HT-29 (cell line): ENCODE measurements at regions not wholly inside any gene's neighbourhood (a gene's known extent, or its start where the extent isn't known, plus 50 kb on each side); places are given as distances from the start of the nearest gene placed in this dataset.
A peak's percentile ranks its signal among the peaks of the same experiment; 100 is the strongest.

Experiments
- DNase-seq: peaks from one replicate; pipeline ENCODE4 v3.0.0-alpha.2; 2015; ENCODE audit warnings: low spot score

- DNase-seq = no peak
Measured at GRCh38 chr1:87615491-87615890, 286.8 kb downstream of the LMO4 start.

GRCh38 chr1:87615901-87616300, 287.2 kb downstream of the LMO4 start:
- no peak for DNase-seq

- no peak for DNase-seq
Measured at GRCh38 chr1:87620807-87621206, 292.1 kb downstream of the LMO4 start.

- no peak for DNase-seq
Measured at GRCh38 chr1:87629673-87630072, 301.0 kb downstream of the LMO4 start.

- DNase-seq = no peak
Measured at GRCh38 chr1:87632232-87632631, 303.6 kb downstream of the LMO4 start.

- no peak for DNase-seq
Measured at GRCh38 chr1:87636198-87636892, 307.7 kb downstream of the LMO4 start.

- DNase-seq = no peak
Measured at GRCh38 chr1:87638636-87639035, 310.0 kb downstream of the LMO4 start.

- DNase-seq = no peak
Measured at GRCh38 chr1:87641996-87642395, 313.3 kb downstream of the LMO4 start.

GRCh38 chr1:87642581-87643221, 314.0 kb downstream of the LMO4 start:
- peak; percentile 12 for DNase-seq

- no peak for DNase-seq
Measured at GRCh38 chr1:87644033-87644578, 315.4 kb downstream of the LMO4 start.

- peak; percentile 24 for DNase-seq
Measured at GRCh38 chr1:87644579-87645190, 316.0 kb downstream of the LMO4 start.

GRCh38 chr1:87647430-87648177, 318.9 kb downstream of the LMO4 start:
- DNase-seq = no peak

- no peak for DNase-seq
Measured at GRCh38 chr1:87648323-87649119, 319.8 kb downstream of the LMO4 start.

GRCh38 chr1:87650306-87650705, 321.6 kb downstream of the LMO4 start:
- DNase-seq = no peak

GRCh38 chr1:87652176-87652575, 323.5 kb downstream of the LMO4 start:
- DNase-seq = no peak

GRCh38 chr1:87665151-87665550, 336.5 kb downstream of the LMO4 start:
- no peak for DNase-seq

- no peak for DNase-seq
Measured at GRCh38 chr1:87666681-87667080, 338.0 kb downstream of the LMO4 start.

GRCh38 chr1:87669674-87670073, 341.0 kb downstream of the LMO4 start:
- no peak for DNase-seq

GRCh38 chr1:87673309-87673708, 344.6 kb downstream of the LMO4 start:
- DNase-seq = no peak

- DNase-seq = no peak
Measured at GRCh38 chr1:87673748-87674147, 345.1 kb downstream of the LMO4 start.

GRCh38 chr1:87674791-87675190, 346.1 kb downstream of the LMO4 start:
- no peak for DNase-seq
